ENCODE measurements at regions not wholly inside any gene's neighbourhood (a gene's known extent, or its start where the extent isn't known, plus 50 kb on each side); places are given as distances from the start of the nearest gene placed in this dataset.

DNA sequence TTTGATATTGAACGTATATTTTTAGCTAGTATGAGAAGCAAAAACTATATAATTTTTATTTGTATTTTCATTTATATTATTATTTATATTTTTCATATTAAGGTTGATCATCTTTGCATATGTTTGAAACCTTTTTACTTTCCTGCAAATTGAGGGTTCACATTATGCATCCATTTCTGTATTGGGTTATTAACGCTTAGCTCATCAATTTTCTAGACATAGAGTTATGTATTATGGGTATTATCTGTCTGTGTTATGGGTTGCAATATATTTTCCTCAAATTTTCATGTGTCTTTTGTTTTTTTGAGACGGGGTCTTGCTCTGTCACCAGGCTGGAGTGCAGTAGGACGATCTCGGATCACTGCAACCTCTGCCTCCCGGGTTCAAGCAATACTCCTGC, 2377.0 kb upstream of the WWC1 start (continued):
- TF ChIP-seq, protein P1, sequence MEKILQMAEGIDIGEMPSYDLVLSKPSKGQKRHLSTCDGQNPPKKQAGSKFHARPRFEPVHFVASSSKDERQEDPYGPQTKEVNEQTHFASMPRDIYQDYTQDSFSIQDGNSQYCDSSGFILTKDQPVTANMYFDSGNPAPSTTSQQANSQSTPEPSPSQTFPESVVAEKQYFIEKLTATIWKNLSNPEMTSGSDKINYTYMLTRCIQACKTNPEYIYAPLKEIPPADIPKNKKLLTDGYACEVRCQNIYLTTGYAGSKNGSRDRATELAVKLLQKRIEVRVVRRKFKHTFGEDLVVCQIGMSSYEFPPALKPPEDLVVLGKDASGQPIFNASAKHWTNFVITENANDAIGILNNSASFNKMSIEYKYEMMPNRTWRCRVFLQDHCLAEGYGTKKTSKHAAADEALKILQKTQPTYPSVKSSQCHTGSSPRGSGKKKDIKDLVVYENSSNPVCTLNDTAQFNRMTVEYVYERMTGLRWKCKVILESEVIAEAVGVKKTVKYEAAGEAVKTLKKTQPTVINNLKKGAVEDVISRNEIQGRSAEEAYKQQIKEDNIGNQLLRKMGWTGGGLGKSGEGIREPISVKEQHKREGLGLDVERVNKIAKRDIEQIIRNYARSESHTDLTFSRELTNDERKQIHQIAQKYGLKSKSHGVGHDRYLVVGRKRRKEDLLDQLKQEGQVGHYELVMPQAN (conservative IDR thresholded peaks at IDR 0.05), result no peak

DNA sequence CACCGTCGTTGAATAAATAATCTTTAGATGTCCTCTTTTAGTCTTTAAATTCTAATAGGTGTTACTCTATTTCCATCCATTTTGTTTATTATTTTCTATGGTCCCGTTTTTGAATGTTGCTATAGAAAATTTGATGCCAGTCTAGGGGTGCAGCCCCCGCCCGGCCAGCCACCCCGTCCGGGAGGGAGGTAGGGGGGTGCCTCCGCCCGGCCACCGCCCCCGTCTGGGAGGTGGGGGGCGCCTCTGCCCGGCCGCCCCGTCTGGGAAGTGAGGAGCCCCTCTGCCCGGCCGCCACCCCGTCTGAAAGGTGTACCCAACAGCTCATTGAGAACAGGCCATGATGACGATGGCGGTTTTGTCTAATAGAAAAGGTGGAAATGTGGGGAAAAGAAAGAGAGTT, 2372.2 kb upstream of the WWC1 start:
- RAD21 ChIA-PET (ENCODE audit: unreplicated experiment), result no interaction called here
- FAIRE-seq, result no peak

DNA sequence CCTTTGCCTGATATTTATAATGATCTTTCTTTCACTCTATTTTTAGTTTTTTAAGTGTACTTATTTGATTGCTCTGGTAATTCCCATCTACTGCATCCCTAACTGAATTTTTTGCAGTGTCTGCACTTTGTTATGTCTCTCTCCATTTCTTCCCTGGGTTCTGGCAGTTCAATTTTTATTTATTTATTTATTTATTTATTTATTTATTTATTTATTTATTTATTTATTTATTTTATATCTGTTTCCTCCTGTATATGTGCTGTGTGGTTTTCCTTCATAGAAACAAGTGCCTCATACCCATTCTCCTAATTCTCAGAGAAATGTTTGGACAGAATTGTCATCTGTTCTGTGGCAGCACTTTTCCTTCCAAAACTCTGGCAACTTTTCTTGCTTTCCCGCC, 2370.8 kb upstream of the WWC1 start:
- H3K4me3 ChIP-seq, result no peak overlapping the region
- no peaks in the 10 kb centered on the region for H3K4me1 ChIP-seq (ENCODE audit: control insufficient read depth, insufficient read depth, low read length)
- WGBS (ENCODE audit: insufficient coverage, insufficient replicate concordance, low lambda C conversion rate, missing lambda C conversion rate), result 0% methylated on average over 1 of the region's 1 CpG
- no peaks in the 10 kb centered on the region for H4K20me1 ChIP-seq (ENCODE audit: control insufficient read depth, insufficient read depth)
- no peak overlapping the region for H3K4me2 ChIP-seq (ENCODE audit: control insufficient read depth, insufficient read depth)
- DNase-seq (ENCODE audit: low read depth, low spot score), result no peak
- H3K27me3 ChIP-seq (replicated peaks in 1 of 2; ENCODE audit: control insufficient read depth in 2 of 2, insufficient read depth in 2 of 2, low read length in 1 of 2), result no peaks in the 10 kb centered on the region
- RAD21 ChIA-PET (ENCODE audit: unreplicated experiment), result no interaction called here
- in situ Hi-C loops (cut with MboI), result no loop called here
- H3K27ac ChIP-seq (ENCODE audit: control insufficient read depth, insufficient read depth), result no peak overlapping the region
- no peaks in the 10 kb centered on the region for H3K36me3 ChIP-seq (ENCODE audit: control insufficient read depth in 2 of 2, insufficient read depth in 2 of 2, low read length in 1 of 2)
- FAIRE-seq, result no peak
- H3K79me2 ChIP-seq (ENCODE audit: control insufficient read depth, insufficient read depth, low read length), result no peaks in the 10 kb centered on the region
- CTCF ChIA-PET, result no interaction called here
- no peak for ATAC-seq
- POLR2A ChIA-PET, result no interaction called here
- H3K9ac ChIP-seq (ENCODE audit: control insufficient read depth, insufficient read depth, low read length), result no peak overlapping the region
- no TSS peak for BruUV-seq (replicated peaks)
- SMC1A ChIA-PET (ENCODE audit: uncharacterized antibody, unreplicated experiment), result no interaction called here
- intact Hi-C loops (cut with micrococcal nuclease; ENCODE audit: unreplicated experiment), result no loop called here
- no peak overlapping the region for H2AFZ ChIP-seq (ENCODE audit: control insufficient read depth, low read depth, low read length)
- no peaks in the 10 kb centered on the region for H3K9me3 ChIP-seq (replicated peaks; ENCODE audit: control insufficient read depth, insufficient read depth, low read length)
- TF ChIP-seq, protein P2, sequence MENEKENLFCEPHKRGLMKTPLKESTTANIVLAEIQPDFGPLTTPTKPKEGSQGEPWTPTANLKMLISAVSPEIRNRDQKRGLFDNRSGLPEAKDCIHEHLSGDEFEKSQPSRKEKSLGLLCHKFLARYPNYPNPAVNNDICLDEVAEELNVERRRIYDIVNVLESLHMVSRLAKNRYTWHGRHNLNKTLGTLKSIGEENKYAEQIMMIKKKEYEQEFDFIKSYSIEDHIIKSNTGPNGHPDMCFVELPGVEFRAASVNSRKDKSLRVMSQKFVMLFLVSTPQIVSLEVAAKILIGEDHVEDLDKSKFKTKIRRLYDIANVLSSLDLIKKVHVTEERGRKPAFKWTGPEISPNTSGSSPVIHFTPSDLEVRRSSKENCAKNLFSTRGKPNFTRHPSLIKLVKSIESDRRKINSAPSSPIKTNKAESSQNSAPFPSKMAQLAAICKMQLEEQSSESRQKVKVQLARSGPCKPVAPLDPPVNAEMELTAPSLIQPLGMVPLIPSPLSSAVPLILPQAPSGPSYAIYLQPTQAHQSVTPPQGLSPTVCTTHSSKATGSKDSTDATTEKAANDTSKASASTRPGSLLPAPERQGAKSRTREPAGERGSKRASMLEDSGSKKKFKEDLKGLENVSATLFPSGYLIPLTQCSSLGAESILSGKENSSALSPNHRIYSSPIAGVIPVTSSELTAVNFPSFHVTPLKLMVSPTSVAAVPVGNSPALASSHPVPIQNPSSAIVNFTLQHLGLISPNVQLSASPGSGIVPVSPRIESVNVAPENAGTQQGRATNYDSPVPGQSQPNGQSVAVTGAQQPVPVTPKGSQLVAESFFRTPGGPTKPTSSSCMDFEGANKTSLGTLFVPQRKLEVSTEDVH (IDR thresholded peaks at IDR 0.05; ENCODE audit: low read depth, partially characterized antibody), result no peak
- no peak for TF ChIP-seq SPI1 (IDR thresholded peaks at IDR 0.05; ENCODE audit: borderline replicate concordance, insufficient read depth, low read depth, low read length)
- TF ChIP-seq, protein P3, sequence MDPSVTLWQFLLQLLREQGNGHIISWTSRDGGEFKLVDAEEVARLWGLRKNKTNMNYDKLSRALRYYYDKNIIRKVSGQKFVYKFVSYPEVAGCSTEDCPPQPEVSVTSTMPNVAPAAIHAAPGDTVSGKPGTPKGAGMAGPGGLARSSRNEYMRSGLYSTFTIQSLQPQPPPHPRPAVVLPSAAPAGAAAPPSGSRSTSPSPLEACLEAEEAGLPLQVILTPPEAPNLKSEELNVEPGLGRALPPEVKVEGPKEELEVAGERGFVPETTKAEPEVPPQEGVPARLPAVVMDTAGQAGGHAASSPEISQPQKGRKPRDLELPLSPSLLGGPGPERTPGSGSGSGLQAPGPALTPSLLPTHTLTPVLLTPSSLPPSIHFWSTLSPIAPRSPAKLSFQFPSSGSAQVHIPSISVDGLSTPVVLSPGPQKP (IDR thresholded peaks at IDR 0.05; ENCODE audit: low read depth, low read length), result no peak

More for the DNA sequence above, 2372.2 kb upstream of the WWC1 start:
- SMC1A ChIA-PET (ENCODE audit: uncharacterized antibody, unreplicated experiment), result interaction anchor here (0.6 kb wide), 1 partner anchor 183 kb away, joined by 3 read pairs; no protein-coding TSS in a partner anchor
- H3K9me3 ChIP-seq (replicated peaks; ENCODE audit: control insufficient read depth, insufficient read depth, low read length), result no peaks in the 10 kb centered on the region
- CTCF ChIA-PET, result no interaction called here
- H3K27ac ChIP-seq (ENCODE audit: control insufficient read depth, insufficient read depth), result no peak overlapping the region
- no peaks in the 10 kb centered on the region for H3K79me2 ChIP-seq (ENCODE audit: control insufficient read depth, insufficient read depth, low read length)
- no peaks in the 10 kb centered on the region for H3K27me3 ChIP-seq (replicated peaks in 1 of 2; ENCODE audit: control insufficient read depth in 2 of 2, insufficient read depth in 2 of 2, low read length in 1 of 2)
- H3K4me2 ChIP-seq (ENCODE audit: control insufficient read depth, insufficient read depth), result no peak overlapping the region
- H3K9ac ChIP-seq (ENCODE audit: control insufficient read depth, insufficient read depth, low read length), result no peak overlapping the region
- in situ Hi-C loops (cut with MboI) (no loop called here), intact Hi-C loops (cut with micrococcal nuclease; ENCODE audit: unreplicated experiment) (no loop called here)
- no TSS peak for BruUV-seq (replicated peaks)
- DNase-seq (ENCODE audit: low read depth, low spot score) (no peak), ATAC-seq (no peak)
- no peaks in the 10 kb centered on the region for H3K36me3 ChIP-seq (ENCODE audit: control insufficient read depth in 2 of 2, insufficient read depth in 2 of 2, low read length in 1 of 2)
- TF ChIP-seq NFIC (IDR thresholded peaks at IDR 0.05; ENCODE audit: low read depth, low read length), result no peak
- TF ChIP-seq RFX5 (IDR thresholded peaks at IDR 0.05; ENCODE audit: low read depth, low read length), result no peak
- TF ChIP-seq JUNB (IDR thresholded peaks at IDR 0.05), result no peak
- no peak for TF ChIP-seq CHD2 (IDR thresholded peaks at IDR 0.05; ENCODE audit: borderline replicate concordance, low read depth, low read length)
- no peak for TF ChIP-seq IKZF1 (conservative IDR thresholded peaks at IDR 0.05)
- POLR2A ChIA-PET, result no interaction called here
- no peaks in the 10 kb centered on the region for H4K20me1 ChIP-seq (ENCODE audit: control insufficient read depth, insufficient read depth)
- no peaks in the 10 kb centered on the region for H3K4me1 ChIP-seq (ENCODE audit: control insufficient read depth, insufficient read depth, low read length)
- H2AFZ ChIP-seq (ENCODE audit: control insufficient read depth, low read depth, low read length), result no peak overlapping the region
- WGBS (ENCODE audit: insufficient coverage, insufficient replicate concordance, low lambda C conversion rate, missing lambda C conversion rate), result 48% methylated on average over 20 of the region's 20 CpGs
- no peak overlapping the region for H3K4me3 ChIP-seq

Data from GM12878 (cell line).